ENCODE measurements at regions not wholly inside any gene's neighbourhood (a gene's known extent, or its start where the extent isn't known, plus 50 kb on each side); places are given as distances from the start of the nearest gene placed in this dataset.
A peak's percentile ranks its signal among the peaks of the same experiment; 100 is the strongest.

GRCh38 chr2:82120115-82120514, 1815.6 kb upstream of the LRRTM1 start:
- Histone ChIP-seq H3K27me3 (no peaks in the 10 kb centered on the region), H2AFZ (no peak overlapping the region), H3K36me3 (replicated peaks; ENCODE audit: insufficient read depth, low read depth) (no peaks in the 10 kb centered on the region), H3K79me2 (no peaks in the 10 kb centered on the region), H3K4me3 (no peak overlapping the region), H3K4me1 (ENCODE audit: insufficient read depth) (peaks cover 12% of the 10 kb centered on the region), H3K9me2 (replicated peaks; ENCODE audit: insufficient read depth) (no peaks in the 10 kb centered on the region), H3K4me2 (peak overlapping the region; percentile 31), H3K9me3 (ENCODE audit: low read depth) (no peaks in the 10 kb centered on the region), H3K27ac (peak overlapping the region; percentile 83), H4K20me1 (ENCODE audit: insufficient read depth, poor library complexity, severe bottlenecking) (no peaks in the 10 kb centered on the region)
- peak; percentile 10 for DNase-seq (ENCODE audit: low spot score)
- WGBS (ENCODE audit: low lambda C conversion rate, missing lambda C conversion rate), result 58% methylated on average over 2 of the region's 2 CpGs
- TF ChIP-seq EZH2 (IDR thresholded peaks at IDR 0.05; ENCODE audit: borderline replicate concordance) (no peak), CTCF (IDR thresholded peaks at IDR 0.05; ENCODE audit: poor library complexity) (no peak), EZH2phosphoT487 (IDR thresholded peaks at IDR 0.05; ENCODE audit: low read depth, severe bottlenecking, unreplicated experiment) (no peak)

GRCh38 chr2:82109418-82109817, 1804.9 kb upstream of the LRRTM1 start:
- no peak for TF ChIP-seq EZH2 (IDR thresholded peaks at IDR 0.05; ENCODE audit: borderline replicate concordance)
- no peak for TF ChIP-seq EZH2phosphoT487 (IDR thresholded peaks at IDR 0.05; ENCODE audit: low read depth, severe bottlenecking, unreplicated experiment)
- TF ChIP-seq CTCF (IDR thresholded peaks at IDR 0.05; ENCODE audit: poor library complexity), result no peak

GRCh38 chr2:82098617-82099016, 1794.1 kb upstream of the LRRTM1 start:
- WGBS (ENCODE audit: low lambda C conversion rate, missing lambda C conversion rate), result 95% methylated on average over 1 of the region's 1 CpG
- TF ChIP-seq CTCF (IDR thresholded peaks at IDR 0.05; ENCODE audit: poor library complexity) (no peak), EZH2phosphoT487 (IDR thresholded peaks at IDR 0.05; ENCODE audit: low read depth, severe bottlenecking, unreplicated experiment) (no peak), EZH2 (IDR thresholded peaks at IDR 0.05; ENCODE audit: borderline replicate concordance) (no peak)

More at GRCh38 chr2:82109418-82109817, 1804.9 kb upstream of the LRRTM1 start:
- H3K4me3 ChIP-seq, result no peak overlapping the region
- no peaks in the 10 kb centered on the region for H3K9me3 ChIP-seq (ENCODE audit: low read depth)
- H3K27ac ChIP-seq, result no peak overlapping the region
- no peaks in the 10 kb centered on the region for H3K36me3 ChIP-seq (replicated peaks; ENCODE audit: insufficient read depth, low read depth)
- H2AFZ ChIP-seq, result no peak overlapping the region
- no peaks in the 10 kb centered on the region for H3K4me1 ChIP-seq (ENCODE audit: insufficient read depth)
- no peaks in the 10 kb centered on the region for H4K20me1 ChIP-seq (ENCODE audit: insufficient read depth, poor library complexity, severe bottlenecking)
- no peaks in the 10 kb centered on the region for H3K27me3 ChIP-seq
- 85% methylated on average over 3 of the region's 3 CpGs for WGBS (ENCODE audit: low lambda C conversion rate, missing lambda C conversion rate)
- H3K79me2 ChIP-seq, result no peaks in the 10 kb centered on the region
- H3K9me2 ChIP-seq (replicated peaks; ENCODE audit: insufficient read depth), result no peaks in the 10 kb centered on the region
- H3K4me2 ChIP-seq, result no peak overlapping the region
- no peak for DNase-seq (ENCODE audit: low spot score)

GRCh38 chr2:82089518-82089917, 1785.0 kb upstream of the LRRTM1 start:
- H3K9me3 ChIP-seq (ENCODE audit: low read depth), result no peaks in the 10 kb centered on the region
- no peaks in the 10 kb centered on the region for H3K4me1 ChIP-seq (ENCODE audit: insufficient read depth)
- no peak overlapping the region for H3K4me3 ChIP-seq
- H3K36me3 ChIP-seq (replicated peaks; ENCODE audit: insufficient read depth, low read depth), result no peaks in the 10 kb centered on the region
- H4K20me1 ChIP-seq (ENCODE audit: insufficient read depth, poor library complexity, severe bottlenecking), result no peaks in the 10 kb centered on the region
- no peak for TF ChIP-seq EZH2phosphoT487 (IDR thresholded peaks at IDR 0.05; ENCODE audit: low read depth, severe bottlenecking, unreplicated experiment)
- TF ChIP-seq CTCF (IDR thresholded peaks at IDR 0.05; ENCODE audit: poor library complexity), result no peak
- TF ChIP-seq EZH2 (IDR thresholded peaks at IDR 0.05; ENCODE audit: borderline replicate concordance), result no peak
- no peak for DNase-seq (ENCODE audit: low spot score)
- no peaks in the 10 kb centered on the region for H3K9me2 ChIP-seq (replicated peaks; ENCODE audit: insufficient read depth)
- H3K27ac ChIP-seq, result no peak overlapping the region
- H3K27me3 ChIP-seq, result no peaks in the 10 kb centered on the region
- H3K79me2 ChIP-seq, result no peaks in the 10 kb centered on the region
- 91% methylated on average over 6 of the region's 6 CpGs for WGBS (ENCODE audit: low lambda C conversion rate, missing lambda C conversion rate)
- H2AFZ ChIP-seq, result no peak overlapping the region
- no peak overlapping the region for H3K4me2 ChIP-seq

More at GRCh38 chr2:82098617-82099016, 1794.1 kb upstream of the LRRTM1 start:
- Histone ChIP-seq H3K27me3 (no peaks in the 10 kb centered on the region), H3K27ac (no peak overlapping the region), H3K4me3 (no peak overlapping the region), H3K4me2 (no peak overlapping the region), H4K20me1 (ENCODE audit: insufficient read depth, poor library complexity, severe bottlenecking) (no peaks in the 10 kb centered on the region), H3K9me3 (ENCODE audit: low read depth) (no peaks in the 10 kb centered on the region), H3K9me2 (replicated peaks; ENCODE audit: insufficient read depth) (no peaks in the 10 kb centered on the region), H3K4me1 (ENCODE audit: insufficient read depth) (no peaks in the 10 kb centered on the region), H3K36me3 (replicated peaks; ENCODE audit: insufficient read depth, low read depth) (no peaks in the 10 kb centered on the region), H2AFZ (no peak overlapping the region), H3K79me2 (no peaks in the 10 kb centered on the region)
- DNase-seq (ENCODE audit: low spot score), result no peak
